ENCODE measurements at regions not wholly inside any gene's neighbourhood (a gene's known extent, or its start where the extent isn't known, plus 50 kb on each side); places are given as distances from the start of the nearest gene placed in this dataset.

GRCh38 chr5:72709341-72709740 lies 107.1 kb upstream of the TNPO1 start:
- TF ChIP-seq CTCF (conservative IDR thresholded peaks at IDR 0.05) (no peak), ZFX (IDR thresholded peaks at IDR 0.05) (no peak)

Data from C4-2B (cell line).